Spleen (tissue), 11 donors: ENCODE measurements at regions not wholly inside any gene's neighbourhood (a gene's known extent, or its start where the extent isn't known, plus 50 kb on each side); places are given as distances from the start of the nearest gene placed in this dataset.

Experiments
- DNase-seq: peaks from one replicate; pipeline ENCODE4 v3.0.0-alpha.2; 2020
- H3K27ac ChIP-seq, 8 donors: fragments of 200-600 bp; sonication (generic) in 7 of 8; 1 replicate in 4 of 8; 2 replicates in 4 of 8; pipeline versions ENCODE4 v1.5.0 to v1.8.0; 2016 to 2021; ENCODE audit warnings: inconsistent platforms in 4 of 8, mild to moderate bottlenecking in 4 of 8, moderate library complexity in 1 of 8
- H3K27me3 ChIP-seq, 7 donors: fragments of 200-600 bp; sonication (generic) in 6 of 7; replicated peaks in 1 of 7; 1 replicate in 4 of 7; 2 replicates in 3 of 7; pipeline versions ENCODE4 v1.5.0 to v1.8.0; 2016 to 2021; ENCODE audit warnings: inconsistent platforms in 3 of 7, mild to moderate bottlenecking in 1 of 7
- H3K36me3 ChIP-seq, 6 donors: fragments of 200-600 bp; sonication (generic) in 5 of 6; 1 replicate in 4 of 6; 2 replicates in 2 of 6; pipeline versions ENCODE4 v1.5.0 to v1.8.0; 2016 to 2021; ENCODE audit warnings: inconsistent platforms in 2 of 6
- H3K4me1 ChIP-seq, 6 donors: fragments of 200-600 bp; sonication (generic) in 5 of 6; 1 replicate in 3 of 6; 2 replicates in 3 of 6; pipeline versions ENCODE4 v1.5.0 to v1.8.0; 2016 to 2021; ENCODE audit warnings: inconsistent platforms in 3 of 6
- H3K4me3 ChIP-seq, 8 donors: fragments of 200-600 bp; sonication (generic) in 7 of 8; 1 replicate in 4 of 8; 2 replicates in 4 of 8; pipeline versions ENCODE4 v1.5.0 to v1.8.0; 2016 to 2021; ENCODE audit warnings: inconsistent platforms in 4 of 8, mild to moderate bottlenecking in 4 of 8, moderate library complexity in 2 of 8
- H3K9me3 ChIP-seq, 8 donors: fragments of 200-600 bp; sonication (generic) in 7 of 8; 1 replicate in 4 of 8; 2 replicates in 4 of 8; pipeline versions ENCODE4 v1.5.0 to v1.8.0; 2016 to 2021; ENCODE audit warnings: inconsistent platforms in 4 of 8
- POLR2A ChIP-seq, 3 donors: fragments of 450-650 bp; IDR thresholded peaks; one replicate each; pipeline ENCODE4 v1.5.1; 2017; ENCODE audit warnings: antibody characterized with exemption in 3 of 3, mild to moderate bottlenecking in 1 of 3
- POLR2AphosphoS5 ChIP-seq, 3 donors: sonication (generic); formaldehyde crosslinking; IDR thresholded peaks; one replicate each; pipeline ENCODE4 v1.5.1; 2017; ENCODE audit warnings: antibody characterized with exemption in 3 of 3
- WGBS, 5 donors: extraction: QIAGEN DNeasy Blood & Tissue Kit in 3 of 5; methylation state at CpG; one replicate each; pipeline versions ENCODE4 v1.1.5 to v1.1.7; 2013 to 2018; 5-methylcytosine and 5-hydroxymethylcytosine counted together
- intact Hi-C: fragments of 100-400 bp; cut with DNase I; formaldehyde crosslinking; loops from one replicate; pipeline ENCODE4 v1.15.0; 2023; ENCODE audit warnings: low total_unique reads
- TF ChIP-seq, protein P1 (sequence below), 11 experiments: fragments of 200-600 bp in 7 of 11; fragments of 450-650 bp in 4 of 11; sonication (generic) in 4 of 11; IDR thresholded peaks in 8 of 11; conservative IDR thresholded peaks in 3 of 11; 1 replicate in 7 of 11; 2 replicates in 4 of 11; pipeline versions ENCODE4 v1.4.0 to v1.8.0; 2016 to 2021; ENCODE audit warnings: antibody characterized with exemption in 11 of 11, inconsistent platforms in 4 of 11, mild to moderate bottlenecking in 1 of 11
- donor health status: healthy with polysubstance abuse.
- donor health status: DM: no; HTN: no; CAD: no; lungs with moderate emphysema.
- donor health status: DM: no; HTN: no; CAD: no.
- donor health status: Bipolar disorder and iron deficiency.
- donor health status: healthy.
- donor health status: DM: no; HTN: no; CAD: no.
- donor health status: DM: yes; HTN: yes; CAD: no.

DNA sequence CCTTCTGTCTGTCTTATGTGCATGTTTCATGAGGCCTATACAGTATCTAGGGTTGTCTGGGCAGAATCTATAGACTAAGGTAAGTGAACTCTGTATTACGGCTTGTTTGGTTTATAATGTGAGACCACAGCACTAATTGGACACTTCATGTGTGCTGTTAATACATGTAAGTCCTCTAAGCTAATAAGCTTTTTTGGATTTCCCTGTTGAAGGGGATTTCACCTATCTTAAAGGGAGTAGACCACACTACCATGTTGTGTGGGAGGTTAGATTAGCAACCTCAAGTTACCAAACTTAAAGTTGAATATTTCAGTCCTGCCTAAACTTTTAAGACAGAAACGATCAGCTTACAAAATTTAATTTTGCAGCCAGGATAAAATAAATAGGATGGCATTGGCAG lies 189.8 kb upstream of the GOLIM4 start:
- Histone ChIP-seq H3K27me3 (no peaks in the 10 kb centered on the region), H3K9me3 (no peaks in the 10 kb centered on the region), H3K4me3 (no peak overlapping the region), H3K4me1 (no peaks in the 10 kb centered on the region), H3K36me3 (no peaks in the 10 kb centered on the region), H3K27ac (no peak overlapping the region)
- 83 to 94% (median 89%) methylated on average over 2 of the region's 2 CpGs for WGBS, 5 donors
- intact Hi-C loops: no loop called here
- DNase-seq: no peak
- no peak for TF ChIP-seq POLR2AphosphoS5 (IDR thresholded peaks at IDR 0.05)
- TF ChIP-seq, protein P1, sequence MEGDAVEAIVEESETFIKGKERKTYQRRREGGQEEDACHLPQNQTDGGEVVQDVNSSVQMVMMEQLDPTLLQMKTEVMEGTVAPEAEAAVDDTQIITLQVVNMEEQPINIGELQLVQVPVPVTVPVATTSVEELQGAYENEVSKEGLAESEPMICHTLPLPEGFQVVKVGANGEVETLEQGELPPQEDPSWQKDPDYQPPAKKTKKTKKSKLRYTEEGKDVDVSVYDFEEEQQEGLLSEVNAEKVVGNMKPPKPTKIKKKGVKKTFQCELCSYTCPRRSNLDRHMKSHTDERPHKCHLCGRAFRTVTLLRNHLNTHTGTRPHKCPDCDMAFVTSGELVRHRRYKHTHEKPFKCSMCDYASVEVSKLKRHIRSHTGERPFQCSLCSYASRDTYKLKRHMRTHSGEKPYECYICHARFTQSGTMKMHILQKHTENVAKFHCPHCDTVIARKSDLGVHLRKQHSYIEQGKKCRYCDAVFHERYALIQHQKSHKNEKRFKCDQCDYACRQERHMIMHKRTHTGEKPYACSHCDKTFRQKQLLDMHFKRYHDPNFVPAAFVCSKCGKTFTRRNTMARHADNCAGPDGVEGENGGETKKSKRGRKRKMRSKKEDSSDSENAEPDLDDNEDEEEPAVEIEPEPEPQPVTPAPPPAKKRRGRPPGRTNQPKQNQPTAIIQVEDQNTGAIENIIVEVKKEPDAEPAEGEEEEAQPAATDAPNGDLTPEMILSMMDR (IDR thresholded peaks at IDR 0.05 in 8 of 11, conservative IDR thresholded peaks at IDR 0.05 in 3 of 11): no peak
- no peak for TF ChIP-seq POLR2A (IDR thresholded peaks at IDR 0.05)

DNA sequence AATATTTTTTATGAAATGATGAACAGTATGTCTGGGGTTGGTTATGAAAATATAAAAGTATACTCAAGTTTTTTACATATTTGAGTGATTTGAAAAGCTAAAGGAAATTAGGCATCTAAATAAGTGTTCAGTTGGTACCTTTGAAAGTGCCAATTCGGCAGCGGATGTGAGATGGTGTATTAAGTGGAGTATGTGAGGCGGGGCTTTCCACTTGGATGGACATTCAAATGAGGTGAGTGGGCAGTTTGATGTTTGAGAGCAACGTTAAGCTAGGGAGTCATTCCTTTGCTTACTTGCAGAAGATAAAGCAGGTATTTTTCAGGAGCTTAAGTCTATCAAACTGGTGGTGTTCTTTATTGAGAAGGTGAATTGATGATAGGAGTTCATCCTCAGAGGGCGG lies 189.0 kb upstream of the GOLIM4 start:
- H3K9me3 ChIP-seq: no peaks in the 10 kb centered on the region
- no peak for TF ChIP-seq POLR2AphosphoS5 (IDR thresholded peaks at IDR 0.05)
- TF ChIP-seq, protein P1 (IDR thresholded peaks at IDR 0.05 in 8 of 11, conservative IDR thresholded peaks at IDR 0.05 in 3 of 11): no peak
- TF ChIP-seq POLR2A (IDR thresholded peaks at IDR 0.05): no peak
- H3K27me3 ChIP-seq: no peaks in the 10 kb centered on the region
- H3K4me1 ChIP-seq: no peaks in the 10 kb centered on the region
- intact Hi-C loops: no loop called here
- DNase-seq: no peak
- no peaks in the 10 kb centered on the region for H3K36me3 ChIP-seq
- 86 to 94% (median 90%) methylated on average over 5 of the region's 5 CpGs for WGBS, 5 donors
- no peak overlapping the region for H3K4me3 ChIP-seq
- no peak overlapping the region for H3K27ac ChIP-seq

DNA sequence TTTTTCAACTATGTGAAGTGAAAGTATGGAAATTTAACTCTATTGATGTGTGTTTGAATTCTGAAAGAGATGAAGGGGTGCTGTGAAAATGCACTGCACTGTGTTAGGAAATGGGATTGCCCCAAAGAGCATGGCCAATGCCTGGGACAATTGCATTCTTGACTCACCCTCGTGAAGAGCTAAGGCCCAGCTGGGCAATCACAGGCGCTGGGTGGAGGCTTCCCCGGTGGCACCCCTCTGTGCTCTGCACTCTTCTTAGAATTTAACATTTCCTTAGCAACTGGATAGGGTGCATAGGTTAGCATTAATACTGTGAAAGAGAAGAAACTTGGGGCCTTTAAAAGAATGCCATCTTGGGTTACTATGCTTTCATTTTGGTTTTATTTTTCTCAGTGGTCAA lies 179.9 kb upstream of the GOLIM4 start:
- intact Hi-C loops: no loop called here

DNA sequence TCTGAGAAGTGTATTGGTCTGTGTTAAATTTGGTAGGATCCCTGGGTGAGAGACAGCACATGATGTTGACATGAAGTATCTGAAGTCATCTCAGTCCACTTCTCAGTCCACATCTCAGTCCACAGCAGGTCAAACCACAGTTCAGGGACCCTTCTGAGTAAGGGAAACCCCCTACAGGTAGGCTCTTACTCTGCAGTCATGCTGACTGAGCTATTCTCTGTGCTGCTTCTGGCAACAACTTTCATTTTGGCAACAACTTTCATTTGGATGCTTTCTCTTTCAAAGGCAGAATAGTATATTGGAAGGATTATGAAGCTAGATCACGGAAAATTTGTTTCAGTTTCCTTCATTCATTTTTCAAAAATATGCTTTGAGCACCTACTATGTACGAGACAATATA lies 178.2 kb upstream of the GOLIM4 start:
- no peak for DNase-seq
- Histone ChIP-seq H3K36me3 (no peaks in the 10 kb centered on the region), H3K4me3 (no peak overlapping the region), H3K27ac (no peak overlapping the region), H3K27me3 (no peaks in the 10 kb centered on the region), H3K4me1 (no peaks in the 10 kb centered on the region), H3K9me3 (no peaks in the 10 kb centered on the region)
- intact Hi-C loops: no loop called here
- TF ChIP-seq, protein P1 (IDR thresholded peaks at IDR 0.05 in 8 of 11, conservative IDR thresholded peaks at IDR 0.05 in 3 of 11): no peak
- no peak for TF ChIP-seq POLR2AphosphoS5 (IDR thresholded peaks at IDR 0.05)
- no peak for TF ChIP-seq POLR2A (IDR thresholded peaks at IDR 0.05)
- 75 to 90% (median 81%) methylated on average over 2 of the region's 2 CpGs for WGBS, 5 donors

More for the DNA sequence above, 179.9 kb upstream of the GOLIM4 start:
- WGBS, 5 donors: 71 to 93% (median 89%) methylated on average over 3 of the region's 3 CpGs
- H3K36me3 ChIP-seq: no peaks in the 10 kb centered on the region
- no peak overlapping the region for H3K4me3 ChIP-seq
- no peak overlapping the region for H3K27ac ChIP-seq
- TF ChIP-seq POLR2AphosphoS5 (IDR thresholded peaks at IDR 0.05): no peak
- TF ChIP-seq, protein P1 (IDR thresholded peaks at IDR 0.05 in 8 of 11, conservative IDR thresholded peaks at IDR 0.05 in 3 of 11): no peak
- no peak for TF ChIP-seq POLR2A (IDR thresholded peaks at IDR 0.05)
- H3K9me3 ChIP-seq: no peaks in the 10 kb centered on the region
- no peaks in the 10 kb centered on the region for H3K4me1 ChIP-seq
- no peak for DNase-seq
- no peaks in the 10 kb centered on the region for H3K27me3 ChIP-seq
